OCI-LY3 (cell line): ENCODE measurements at regions not wholly inside any gene's neighbourhood (a gene's known extent, or its start where the extent isn't known, plus 50 kb on each side); places are given as distances from the start of the nearest gene placed in this dataset.

Experiments
- H2AFZ ChIP-seq: fragments of 200-600, 300-600 bp; shearing (Covaris generic); 2 replicates; pipeline ENCODE4 v1.6.0; 2014; ENCODE audit warnings: antibody characterized with exemption, low read depth, low read length
- H3K27ac ChIP-seq: fragments of 200-600, 300-600 bp; sonication (generic); 2 replicates; pipeline ENCODE4 v1.5.1; 2014; ENCODE audit warnings: mild to moderate bottlenecking, low read length, moderate library complexity, mixed read lengths
- H3K27me3 ChIP-seq: fragments of 200-600, 300-600 bp; sonication (generic); 2 replicates; pipeline ENCODE4 v1.6.1; 2014; ENCODE audit warnings: low read depth, low read length, mixed read lengths
- H3K36me3 ChIP-seq: fragments of 200-600, 300-600 bp; sonication (generic); replicated peaks from 2 replicates; pipeline ENCODE3; 2014; ENCODE audit warnings: low read depth, low read length, mixed read lengths
- H3K4me1 ChIP-seq: fragments of 300-600, 200-600 bp; sonication (generic); 2 replicates; pipeline ENCODE4 v1.6.1; 2014; ENCODE audit warnings: low read length, mixed read lengths
- H3K4me2 ChIP-seq: fragments of 200-600, 300-600 bp; sonication (generic); 2 replicates; pipeline ENCODE4 v1.6.1; 2014; ENCODE audit warnings: low read length, mixed read lengths
- H3K4me3 ChIP-seq: fragments of 300-600, 200-600 bp; sonication (generic); 2 replicates; pipeline ENCODE4 v1.5.1; 2014; ENCODE audit warnings: antibody characterized with exemption, mild to moderate bottlenecking, low read length, moderate library complexity
- H3K79me2 ChIP-seq: fragments of 300-600, 200-600 bp; shearing (Covaris generic); 2 replicates; pipeline ENCODE4 v1.6.1; 2014; ENCODE audit warnings: mild to moderate bottlenecking, low read length, mixed read lengths
- H3K9ac ChIP-seq: fragments of 300-600, 200-600 bp; shearing (Covaris generic); 2 replicates; pipeline ENCODE4 v1.6.0; 2014; ENCODE audit warnings: mild to moderate bottlenecking, low read length, moderate library complexity
- H3K9me3 ChIP-seq: fragments of 200-600, 300-600 bp; shearing (Covaris generic); 2 replicates; pipeline ENCODE4 v1.6.1; 2014; ENCODE audit warnings: low read length, mixed read lengths; ENCODE audit not compliant: insufficient read depth
- H4K20me1 ChIP-seq: fragments of 200-600, 300-600 bp; sonication (generic); 2 replicates; pipeline ENCODE4 v1.6.1; 2016; ENCODE audit warnings: low read length, mixed read lengths; ENCODE audit not compliant: insufficient read depth
- CTCF ChIP-seq: fragments of 200-600, 300-600 bp; sonication (generic); IDR thresholded peaks from 2 replicates; pipeline ENCODE4 v1.5.1; 2014; ENCODE audit warnings: antibody characterized with exemption, low read length, low read depth
- EZH2phosphoT487 ChIP-seq: fragments of 200-600 bp; shearing (Covaris generic); IDR thresholded peaks from 2 replicates; pipeline ENCODE4 v1.6.1; 2018; ENCODE audit warnings: antibody characterized with exemption, mixed run types, low read depth

- Histone ChIP-seq H3K9me3 (no peaks in the 10 kb centered on the region), H3K9ac (no peak overlapping the region), H2AFZ (no peak overlapping the region), H3K4me3 (no peak overlapping the region), H3K36me3 (no peaks in the 10 kb centered on the region), H3K79me2 (no peaks in the 10 kb centered on the region), H4K20me1 (no peaks in the 10 kb centered on the region), H3K4me1 (no peaks in the 10 kb centered on the region), H3K27ac (no peak overlapping the region), H3K27me3 (no peaks in the 10 kb centered on the region), H3K4me2 (no peak overlapping the region)
- no peak for TF ChIP-seq EZH2phosphoT487
- no peak for TF ChIP-seq CTCF
Observed at GRCh38 chr4:45985038-45985437, 138.8 kb downstream of the GABRG1 start.

GRCh38 chr4:45971108-45971507 is 152.7 kb downstream of the GABRG1 start:
- Histone ChIP-seq H3K9me3 (no peaks in the 10 kb centered on the region), H3K27me3 (no peaks in the 10 kb centered on the region), H3K4me3 (no peak overlapping the region), H3K79me2 (no peaks in the 10 kb centered on the region), H3K36me3 (no peaks in the 10 kb centered on the region), H2AFZ (no peak overlapping the region), H3K4me1 (no peaks in the 10 kb centered on the region), H3K4me2 (no peak overlapping the region), H3K9ac (no peak overlapping the region), H3K27ac (no peak overlapping the region), H4K20me1 (no peaks in the 10 kb centered on the region)
- TF ChIP-seq CTCF (no peak), EZH2phosphoT487 (no peak)

DNA sequence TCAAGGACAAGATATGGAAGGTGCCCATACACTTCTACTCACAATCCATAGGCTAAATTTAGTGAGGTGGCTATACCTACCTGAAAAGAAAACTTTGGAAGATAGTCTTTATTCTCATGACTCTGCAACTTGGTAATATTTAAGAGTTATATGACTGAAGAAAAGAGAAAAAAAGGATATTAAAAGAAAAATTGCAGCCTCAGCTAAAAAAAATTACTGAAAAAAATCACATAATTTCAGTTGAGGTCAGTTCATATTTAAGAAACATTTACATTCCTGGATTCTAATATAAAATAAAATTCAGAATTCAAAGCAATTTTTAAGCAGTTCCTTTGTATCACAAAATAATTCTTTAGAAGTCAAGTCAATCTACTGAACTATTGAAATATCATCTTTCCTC is 166.5 kb downstream of the GABRG1 start:
- no peak for TF ChIP-seq CTCF
- Histone ChIP-seq H3K9me3 (no peaks in the 10 kb centered on the region), H3K9ac (no peak overlapping the region), H3K36me3 (no peaks in the 10 kb centered on the region), H3K79me2 (no peaks in the 10 kb centered on the region), H4K20me1 (no peaks in the 10 kb centered on the region), H2AFZ (no peak overlapping the region), H3K27me3 (no peaks in the 10 kb centered on the region), H3K4me1 (no peaks in the 10 kb centered on the region), H3K27ac (no peak overlapping the region), H3K4me2 (no peak overlapping the region), H3K4me3 (no peak overlapping the region)

- H3K79me2 ChIP-seq, result no peaks in the 10 kb centered on the region
- no peaks in the 10 kb centered on the region for H3K4me1 ChIP-seq
- H2AFZ ChIP-seq, result no peak overlapping the region
- H3K36me3 ChIP-seq, result no peaks in the 10 kb centered on the region
- H3K9me3 ChIP-seq, result no peaks in the 10 kb centered on the region
- no peaks in the 10 kb centered on the region for H3K27me3 ChIP-seq
- no peak overlapping the region for H3K9ac ChIP-seq
- H4K20me1 ChIP-seq, result no peaks in the 10 kb centered on the region
- H3K27ac ChIP-seq, result no peak overlapping the region
- TF ChIP-seq EZH2phosphoT487 (no peak), CTCF (no peak)
- H3K4me2 ChIP-seq, result no peak overlapping the region
- no peak overlapping the region for H3K4me3 ChIP-seq
Observed at GRCh38 chr4:45954276-45954675, 169.6 kb downstream of the GABRG1 start.
